HAP-1 (cell line): ENCODE measurements at regions not wholly inside any gene's neighbourhood (a gene's known extent, or its start where the extent isn't known, plus 50 kb on each side); places are given as distances from the start of the nearest gene placed in this dataset.

ENCODE experiments used
- DNase-seq, 2 experiments: peaks; one replicate each; pipeline ENCODE4 v3.0.0-alpha.2; 2016 to 2020; ENCODE audit warnings: low spot score in 2 of 2
- H3K27me3 ChIP-seq: fragments of 250-450 bp; sonication (Bioruptor Pico); 2 replicates; pipeline ENCODE4 v1.5.1; 2020; ENCODE audit warnings: low read depth, mild to moderate bottlenecking, moderate library complexity
- H3K36me3 ChIP-seq: fragments of 250-450 bp; sonication (Bioruptor Pico); replicated peaks from 2 replicates; pipeline ENCODE4 v1.5.1; 2020; ENCODE audit warnings: mild to moderate bottlenecking
- H3K4me1 ChIP-seq: fragments of 250-450 bp; sonication (Bioruptor Pico); 2 replicates; pipeline ENCODE4 v1.5.1; 2020; ENCODE audit warnings: mild to moderate bottlenecking
- H3K4me3 ChIP-seq: fragments of 250-450 bp; sonication (Bioruptor Pico); 2 replicates; pipeline ENCODE4 v1.5.1; 2020; ENCODE audit warnings: mild to moderate bottlenecking, moderate library complexity
- H3K9me3 ChIP-seq: fragments of 250-450 bp; sonication (Bioruptor Pico); 2 replicates; pipeline ENCODE4 v1.5.1; 2020; ENCODE audit warnings: mild to moderate bottlenecking, moderate library complexity
- in situ Hi-C: fragments of 300-500 bp; cut with MboI; formaldehyde crosslinking; loops from 3 replicates; pipeline ENCODE4 v1.14.3; 2020; ENCODE audit warnings: low sequenced_read_pairs, inconsistent platforms, mixed read lengths

- Histone ChIP-seq H3K9me3 (no peaks in the 10 kb centered on the region), H3K36me3 (no peaks in the 10 kb centered on the region), H3K4me3 (no peak overlapping the region), H3K4me1 (no peaks in the 10 kb centered on the region), H3K27me3 (no peaks in the 10 kb centered on the region)
- DNase-seq: no peak
- in situ Hi-C loops: no loop called here
These were observed 610.0 kb upstream of the LMO3 start for GRCh38 chr12:17215759-17216570.

DNA sequence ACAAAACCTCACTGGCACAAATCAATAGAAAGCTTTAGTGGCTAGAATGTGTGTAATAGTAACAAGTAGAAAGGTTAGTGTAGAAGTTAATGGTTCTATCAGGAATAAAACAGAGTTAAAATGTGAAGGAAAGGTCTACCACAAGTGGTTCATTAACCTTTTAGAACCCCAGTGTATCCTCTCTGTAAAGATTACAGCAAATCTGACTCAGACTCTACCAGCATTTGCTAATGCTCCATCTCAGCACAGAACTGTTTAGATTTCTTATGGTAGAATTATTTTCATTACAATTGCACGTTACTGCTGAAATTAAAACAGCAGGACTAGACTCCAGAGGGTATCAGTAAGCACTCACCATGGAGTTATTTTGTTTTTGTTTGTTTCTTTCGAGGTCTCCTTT is 609.0 kb upstream of the LMO3 start:
- H3K4me3 ChIP-seq: no peak overlapping the region
- H3K9me3 ChIP-seq: no peaks in the 10 kb centered on the region
- no peak for DNase-seq
- H3K36me3 ChIP-seq: no peaks in the 10 kb centered on the region
- in situ Hi-C loops: no loop called here
- no peaks in the 10 kb centered on the region for H3K4me1 ChIP-seq
- H3K27me3 ChIP-seq: no peaks in the 10 kb centered on the region

DNA sequence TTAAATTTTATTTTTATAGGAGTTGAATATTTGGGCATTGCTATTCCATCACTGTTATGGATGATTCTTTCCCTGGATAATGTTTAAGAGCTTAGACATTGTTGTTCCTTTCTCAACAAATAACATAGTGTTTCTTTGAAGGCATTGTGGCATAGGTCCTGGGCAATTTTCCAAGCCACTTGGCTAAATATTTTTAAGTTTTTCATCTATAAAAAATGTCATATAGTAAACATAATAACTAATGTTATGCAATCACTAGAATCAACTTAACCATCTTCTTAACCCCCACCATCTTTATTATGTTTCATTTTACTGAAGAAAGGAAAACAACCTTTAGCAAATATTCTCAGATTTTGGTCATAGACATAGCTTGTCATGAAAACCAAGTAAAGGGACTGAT is 600.6 kb upstream of the LMO3 start:
- Histone ChIP-seq H3K36me3 (no peaks in the 10 kb centered on the region), H3K27me3 (no peaks in the 10 kb centered on the region), H3K4me3 (no peak overlapping the region), H3K4me1 (no peaks in the 10 kb centered on the region), H3K9me3 (no peaks in the 10 kb centered on the region)
- in situ Hi-C loops: no loop called here
- no peak for DNase-seq

DNA sequence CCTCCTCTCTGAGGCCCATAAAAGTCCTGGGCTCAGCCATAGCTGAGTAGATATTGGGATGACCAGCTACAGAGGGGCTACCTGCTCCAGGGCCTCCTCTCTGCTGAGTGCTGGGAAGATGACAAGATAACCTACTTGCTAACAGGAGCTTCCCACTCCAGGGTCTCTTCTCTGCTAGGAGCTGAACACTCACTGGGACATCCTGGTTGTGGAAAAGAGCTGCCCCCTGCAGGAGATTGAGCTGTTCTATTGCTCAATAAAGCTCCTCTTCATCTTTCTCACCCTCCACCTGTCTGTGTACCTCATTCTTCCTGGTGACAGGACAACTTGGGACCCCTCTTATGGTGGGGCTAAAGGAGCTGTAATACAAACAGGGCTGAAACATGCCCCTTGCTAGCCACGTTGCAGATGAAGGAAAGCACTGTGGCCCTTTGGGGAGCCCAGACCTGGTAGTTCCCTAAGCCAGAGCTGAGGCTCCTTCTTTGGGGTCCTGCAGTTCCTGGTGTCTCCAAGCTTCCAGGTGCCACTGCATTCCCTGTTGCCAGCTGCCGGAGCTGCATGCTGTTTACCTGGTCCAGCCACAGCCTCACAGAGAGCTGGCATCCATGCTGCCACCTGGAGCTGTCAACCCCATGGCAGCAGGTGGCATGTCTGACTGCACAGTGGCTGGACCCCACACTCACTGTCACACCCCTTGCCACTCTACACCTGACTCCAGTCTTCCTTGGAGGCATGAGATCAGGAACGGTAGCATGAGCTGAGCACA is 598.5 kb upstream of the LMO3 start:
- in situ Hi-C loops: no loop called here
- H3K4me3 ChIP-seq: no peak overlapping the region
- no peak for DNase-seq
- H3K9me3 ChIP-seq: no peaks in the 10 kb centered on the region
- no peaks in the 10 kb centered on the region for H3K4me1 ChIP-seq
- no peaks in the 10 kb centered on the region for H3K27me3 ChIP-seq
- no peaks in the 10 kb centered on the region for H3K36me3 ChIP-seq

- H3K4me3 ChIP-seq: no peak overlapping the region
- H3K36me3 ChIP-seq: no peaks in the 10 kb centered on the region
- no peaks in the 10 kb centered on the region for H3K27me3 ChIP-seq
- H3K9me3 ChIP-seq: no peaks in the 10 kb centered on the region
- H3K4me1 ChIP-seq: no peaks in the 10 kb centered on the region
- DNase-seq: no peak
- in situ Hi-C loops: no loop called here
These were observed 597.5 kb upstream of the LMO3 start for GRCh38 chr12:17203497-17203896.

DNA sequence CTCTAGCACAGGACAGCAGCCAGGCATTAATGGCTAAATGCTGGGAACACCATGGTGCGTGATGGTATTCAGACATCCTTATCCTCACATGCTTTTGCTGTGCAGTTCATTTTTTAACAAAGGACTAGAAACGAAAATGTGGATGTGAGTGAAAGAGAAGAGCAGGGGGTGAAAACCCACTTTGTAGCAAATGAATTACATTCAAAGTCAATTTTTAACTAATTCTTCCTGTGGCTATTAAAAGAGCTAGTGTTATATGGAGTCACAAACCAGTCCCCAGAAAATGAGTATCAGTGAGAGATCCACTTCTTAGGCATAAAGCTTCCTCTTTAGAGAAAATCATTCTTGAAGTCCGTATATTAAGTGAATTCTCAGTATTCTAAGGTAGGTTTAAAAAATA is 592.0 kb upstream of the LMO3 start:
- no peak for DNase-seq
- Histone ChIP-seq H3K4me1 (peaks cover 3% of the 10 kb centered on the region), H3K27me3 (no peaks in the 10 kb centered on the region), H3K36me3 (no peaks in the 10 kb centered on the region), H3K9me3 (no peaks in the 10 kb centered on the region), H3K4me3 (no peak overlapping the region)
- in situ Hi-C loops: no loop called here

DNA sequence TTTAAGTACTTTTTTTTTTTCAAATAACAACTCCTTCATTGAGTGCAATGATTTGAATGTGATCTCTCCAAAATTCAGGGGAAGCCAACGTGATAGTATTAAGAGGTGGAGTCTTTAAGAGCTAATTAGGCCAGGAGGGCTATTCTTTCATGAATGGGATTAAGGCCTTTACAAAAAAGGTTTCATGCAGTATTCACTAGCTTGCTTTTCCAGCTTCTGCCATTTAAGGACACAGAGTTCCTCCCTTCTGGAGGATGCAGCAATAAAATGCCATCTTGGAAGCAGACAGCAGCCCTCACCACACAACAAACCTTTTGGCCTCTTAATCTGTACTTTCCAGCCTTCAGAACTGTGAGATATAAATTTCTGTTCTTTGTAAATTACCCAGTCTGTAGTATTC is 586.8 kb upstream of the LMO3 start:
- peaks cover 7% of the 10 kb centered on the region for H3K4me1 ChIP-seq
- H3K27me3 ChIP-seq: no peaks in the 10 kb centered on the region
- H3K36me3 ChIP-seq: no peaks in the 10 kb centered on the region
- in situ Hi-C loops: no loop called here
- no peaks in the 10 kb centered on the region for H3K9me3 ChIP-seq
- no peak overlapping the region for H3K4me3 ChIP-seq
- peak; percentile 22 to 74 for DNase-seq

GRCh38 chr12:17169726-17170471 is 563.9 kb upstream of the LMO3 start:
- H3K4me3 ChIP-seq: no peak overlapping the region
- no peaks in the 10 kb centered on the region for H3K36me3 ChIP-seq
- H3K27me3 ChIP-seq: no peaks in the 10 kb centered on the region
- H3K9me3 ChIP-seq: no peaks in the 10 kb centered on the region
- no peaks in the 10 kb centered on the region for H3K4me1 ChIP-seq
- DNase-seq: no peak
- in situ Hi-C loops: no loop called here

- in situ Hi-C loops: no loop called here
- H3K36me3 ChIP-seq: no peaks in the 10 kb centered on the region
- H3K9me3 ChIP-seq: no peaks in the 10 kb centered on the region
- DNase-seq: no peak
- H3K4me3 ChIP-seq: no peak overlapping the region
- no peaks in the 10 kb centered on the region; the same call in 1 of the 2 replicates for H3K27me3 ChIP-seq
- no peaks in the 10 kb centered on the region for H3K4me1 ChIP-seq
These were observed 553.7 kb upstream of the LMO3 start for GRCh38 chr12:17159506-17160300.

- Histone ChIP-seq H3K27me3 (no peaks in the 10 kb centered on the region), H3K4me3 (no peak overlapping the region), H3K36me3 (no peaks in the 10 kb centered on the region), H3K9me3 (no peaks in the 10 kb centered on the region), H3K4me1 (no peaks in the 10 kb centered on the region)
- no peak for DNase-seq
- in situ Hi-C loops: no loop called here
These were observed 552.2 kb upstream of the LMO3 start for GRCh38 chr12:17158201-17158600.

DNA sequence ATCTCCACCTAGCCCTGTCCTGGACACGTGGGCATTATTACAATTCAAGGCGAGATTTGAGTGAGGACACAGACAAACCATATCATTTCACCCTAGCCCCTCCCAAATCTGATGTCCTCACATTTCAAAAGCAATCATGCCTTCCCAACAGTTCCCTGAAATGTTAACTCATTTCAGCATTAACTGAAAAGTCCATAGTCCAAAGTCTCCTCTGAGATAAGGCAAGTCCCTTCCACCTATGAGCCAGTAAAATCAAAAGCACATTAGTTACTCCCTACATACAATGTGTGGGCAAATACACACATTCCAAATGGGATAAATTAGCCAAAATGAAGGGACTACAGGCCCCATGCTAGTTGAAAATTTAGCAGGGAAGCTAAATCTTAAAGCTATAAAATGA is 546.0 kb upstream of the LMO3 start:
- Histone ChIP-seq H3K36me3 (no peaks in the 10 kb centered on the region), H3K4me1 (no peaks in the 10 kb centered on the region), H3K9me3 (0 out of 2 replicates have a peak, but pooled peaks cover 3% of the 10 kb centered on the region), H3K4me3 (no peak overlapping the region), H3K27me3 (no peaks in the 10 kb centered on the region)
- in situ Hi-C loops: no loop called here
- DNase-seq: no peak

DNA sequence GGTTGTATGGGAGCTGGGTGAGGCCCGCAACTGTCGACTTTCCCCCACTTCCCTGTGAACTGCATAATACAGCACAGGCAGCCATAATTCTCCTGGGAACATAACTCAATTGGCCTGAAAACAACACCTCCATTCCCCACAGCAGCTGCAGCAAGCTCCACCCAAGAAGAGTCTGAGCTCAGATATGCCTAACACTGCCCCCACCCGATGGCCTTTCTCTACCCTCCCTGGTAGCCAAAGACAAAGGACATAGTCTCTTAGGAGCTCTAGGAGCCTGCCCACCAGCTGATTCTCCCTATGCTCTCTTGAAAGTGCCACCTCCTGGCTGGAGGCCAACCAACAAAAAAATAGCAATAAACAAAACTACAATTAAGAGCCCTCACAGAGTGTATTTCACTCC is 542.7 kb upstream of the LMO3 start:
- H3K27me3 ChIP-seq: no peaks in the 10 kb centered on the region
- H3K9me3 ChIP-seq: 0 out of 2 replicates have a peak, but pooled peaks cover 3% of the 10 kb centered on the region
- in situ Hi-C loops: no loop called here
- H3K4me3 ChIP-seq: no peak overlapping the region
- no peaks in the 10 kb centered on the region for H3K4me1 ChIP-seq
- H3K36me3 ChIP-seq: no peaks in the 10 kb centered on the region
- no peak for DNase-seq

- DNase-seq: no peak
- H3K36me3 ChIP-seq: no peaks in the 10 kb centered on the region
- no peaks in the 10 kb centered on the region for H3K9me3 ChIP-seq
- peaks cover 7% of the 10 kb centered on the region; the same call in 1 of the 2 replicates for H3K4me1 ChIP-seq
- in situ Hi-C loops: no loop called here
- H3K4me3 ChIP-seq: no peak overlapping the region
- H3K27me3 ChIP-seq: no peaks in the 10 kb centered on the region
These were observed 536.9 kb upstream of the LMO3 start for GRCh38 chr12:17142856-17143255.
